B cell (primary cell): ENCODE measurements at regions not wholly inside any gene's neighbourhood (a gene's known extent, or its start where the extent isn't known, plus 50 kb on each side); places are given as distances from the start of the nearest gene placed in this dataset.

ENCODE experiments used
- CTCF ChIP-seq: fragments of 200-600 bp; IDR thresholded peaks from one replicate; pipeline ENCODE4 v1.8.0; 2022; ENCODE audit warnings: antibody characterized with exemption, mild to moderate bottlenecking
- EZH2 ChIP-seq: IDR thresholded peaks from 2 replicates; pipeline ENCODE4 v1.6.1; 2012; ENCODE audit warnings: borderline replicate concordance, low read depth, mild to moderate bottlenecking, moderate library complexity, low read length; ENCODE audit not compliant: insufficient read depth, poor library complexity, severe bottlenecking

GRCh38 chr9:115912086-115912485, 241.5 kb upstream of the PAPPA start:
- TF ChIP-seq CTCF (no peak), EZH2 (no peak)
